ENCODE measurements at regions not wholly inside any gene's neighbourhood (a gene's known extent, or its start where the extent isn't known, plus 50 kb on each side); places are given as distances from the start of the nearest gene placed in this dataset.

- TF ChIP-seq, protein P1, sequence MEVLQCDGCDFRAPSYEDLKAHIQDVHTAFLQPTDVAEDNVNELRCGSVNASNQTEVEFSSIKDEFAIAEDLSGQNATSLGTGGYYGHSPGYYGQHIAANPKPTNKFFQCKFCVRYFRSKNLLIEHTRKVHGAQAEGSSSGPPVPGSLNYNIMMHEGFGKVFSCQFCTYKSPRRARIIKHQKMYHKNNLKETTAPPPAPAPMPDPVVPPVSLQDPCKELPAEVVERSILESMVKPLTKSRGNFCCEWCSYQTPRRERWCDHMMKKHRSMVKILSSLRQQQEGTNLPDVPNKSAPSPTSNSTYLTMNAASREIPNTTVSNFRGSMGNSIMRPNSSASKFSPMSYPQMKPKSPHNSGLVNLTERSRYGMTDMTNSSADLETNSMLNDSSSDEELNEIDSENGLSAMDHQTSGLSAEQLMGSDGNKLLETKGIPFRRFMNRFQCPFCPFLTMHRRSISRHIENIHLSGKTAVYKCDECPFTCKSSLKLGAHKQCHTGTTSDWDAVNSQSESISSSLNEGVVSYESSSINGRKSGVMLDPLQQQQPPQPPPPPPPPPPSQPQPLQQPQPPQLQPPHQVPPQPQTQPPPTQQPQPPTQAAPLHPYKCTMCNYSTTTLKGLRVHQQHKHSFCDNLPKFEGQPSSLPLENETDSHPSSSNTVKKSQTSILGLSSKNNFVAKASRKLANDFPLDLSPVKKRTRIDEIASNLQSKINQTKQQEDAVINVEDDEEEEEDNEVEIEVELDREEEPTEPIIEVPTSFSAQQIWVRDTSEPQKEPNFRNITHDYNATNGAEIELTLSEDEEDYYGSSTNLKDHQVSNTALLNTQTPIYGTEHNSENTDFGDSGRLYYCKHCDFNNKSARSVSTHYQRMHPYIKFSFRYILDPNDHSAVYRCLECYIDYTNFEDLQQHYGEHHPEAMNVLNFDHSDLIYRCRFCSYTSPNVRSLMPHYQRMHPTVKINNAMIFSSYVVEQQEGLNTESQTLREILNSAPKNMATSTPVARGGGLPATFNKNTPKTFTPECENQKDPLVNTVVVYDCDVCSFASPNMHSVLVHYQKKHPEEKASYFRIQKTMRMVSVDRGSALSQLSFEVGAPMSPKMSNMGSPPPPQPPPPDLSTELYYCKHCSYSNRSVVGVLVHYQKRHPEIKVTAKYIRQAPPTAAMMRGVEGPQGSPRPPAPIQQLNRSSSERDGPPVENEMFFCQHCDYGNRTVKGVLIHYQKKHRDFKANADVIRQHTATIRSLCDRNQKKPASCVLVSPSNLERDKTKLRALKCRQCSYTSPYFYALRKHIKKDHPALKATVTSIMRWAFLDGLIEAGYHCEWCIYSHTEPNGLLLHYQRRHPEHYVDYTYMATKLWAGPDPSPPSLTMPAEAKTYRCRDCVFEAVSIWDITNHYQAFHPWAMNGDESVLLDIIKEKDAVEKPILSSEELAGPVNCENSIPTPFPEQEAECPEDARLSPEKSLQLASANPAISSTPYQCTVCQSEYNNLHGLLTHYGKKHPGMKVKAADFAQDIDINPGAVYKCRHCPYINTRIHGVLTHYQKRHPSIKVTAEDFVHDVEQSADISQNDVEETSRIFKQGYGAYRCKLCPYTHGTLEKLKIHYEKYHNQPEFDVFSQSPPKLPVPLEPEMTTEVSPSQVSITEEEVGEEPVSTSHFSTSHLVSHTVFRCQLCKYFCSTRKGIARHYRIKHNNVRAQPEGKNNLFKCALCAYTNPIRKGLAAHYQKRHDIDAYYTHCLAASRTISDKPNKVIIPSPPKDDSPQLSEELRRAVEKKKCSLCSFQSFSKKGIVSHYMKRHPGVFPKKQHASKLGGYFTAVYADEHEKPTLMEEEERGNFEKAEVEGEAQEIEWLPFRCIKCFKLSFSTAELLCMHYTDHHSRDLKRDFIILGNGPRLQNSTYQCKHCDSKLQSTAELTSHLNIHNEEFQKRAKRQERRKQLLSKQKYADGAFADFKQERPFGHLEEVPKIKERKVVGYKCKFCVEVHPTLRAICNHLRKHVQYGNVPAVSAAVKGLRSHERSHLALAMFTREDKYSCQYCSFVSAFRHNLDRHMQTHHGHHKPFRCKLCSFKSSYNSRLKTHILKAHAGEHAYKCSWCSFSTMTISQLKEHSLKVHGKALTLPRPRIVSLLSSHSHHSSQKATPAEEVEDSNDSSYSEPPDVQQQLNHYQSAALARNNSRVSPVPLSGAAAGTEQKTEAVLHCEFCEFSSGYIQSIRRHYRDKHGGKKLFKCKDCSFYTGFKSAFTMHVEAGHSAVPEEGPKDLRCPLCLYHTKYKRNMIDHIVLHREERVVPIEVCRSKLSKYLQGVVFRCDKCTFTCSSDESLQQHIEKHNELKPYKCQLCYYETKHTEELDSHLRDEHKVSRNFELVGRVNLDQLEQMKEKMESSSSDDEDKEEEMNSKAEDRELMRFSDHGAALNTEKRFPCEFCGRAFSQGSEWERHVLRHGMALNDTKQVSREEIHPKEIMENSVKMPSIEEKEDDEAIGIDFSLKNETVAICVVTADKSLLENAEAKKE (CRISPR knock-in tag; IDR thresholded peaks at IDR 0.05), result no peak
- no peak for TF ChIP-seq EZH2 (IDR thresholded peaks at IDR 0.05; ENCODE audit: low read depth, unreplicated experiment)
- no peak for TF ChIP-seq POLR2AphosphoS5 (IDR thresholded peaks at IDR 0.05; ENCODE audit: low read depth)
- TF ChIP-seq, protein P2, sequence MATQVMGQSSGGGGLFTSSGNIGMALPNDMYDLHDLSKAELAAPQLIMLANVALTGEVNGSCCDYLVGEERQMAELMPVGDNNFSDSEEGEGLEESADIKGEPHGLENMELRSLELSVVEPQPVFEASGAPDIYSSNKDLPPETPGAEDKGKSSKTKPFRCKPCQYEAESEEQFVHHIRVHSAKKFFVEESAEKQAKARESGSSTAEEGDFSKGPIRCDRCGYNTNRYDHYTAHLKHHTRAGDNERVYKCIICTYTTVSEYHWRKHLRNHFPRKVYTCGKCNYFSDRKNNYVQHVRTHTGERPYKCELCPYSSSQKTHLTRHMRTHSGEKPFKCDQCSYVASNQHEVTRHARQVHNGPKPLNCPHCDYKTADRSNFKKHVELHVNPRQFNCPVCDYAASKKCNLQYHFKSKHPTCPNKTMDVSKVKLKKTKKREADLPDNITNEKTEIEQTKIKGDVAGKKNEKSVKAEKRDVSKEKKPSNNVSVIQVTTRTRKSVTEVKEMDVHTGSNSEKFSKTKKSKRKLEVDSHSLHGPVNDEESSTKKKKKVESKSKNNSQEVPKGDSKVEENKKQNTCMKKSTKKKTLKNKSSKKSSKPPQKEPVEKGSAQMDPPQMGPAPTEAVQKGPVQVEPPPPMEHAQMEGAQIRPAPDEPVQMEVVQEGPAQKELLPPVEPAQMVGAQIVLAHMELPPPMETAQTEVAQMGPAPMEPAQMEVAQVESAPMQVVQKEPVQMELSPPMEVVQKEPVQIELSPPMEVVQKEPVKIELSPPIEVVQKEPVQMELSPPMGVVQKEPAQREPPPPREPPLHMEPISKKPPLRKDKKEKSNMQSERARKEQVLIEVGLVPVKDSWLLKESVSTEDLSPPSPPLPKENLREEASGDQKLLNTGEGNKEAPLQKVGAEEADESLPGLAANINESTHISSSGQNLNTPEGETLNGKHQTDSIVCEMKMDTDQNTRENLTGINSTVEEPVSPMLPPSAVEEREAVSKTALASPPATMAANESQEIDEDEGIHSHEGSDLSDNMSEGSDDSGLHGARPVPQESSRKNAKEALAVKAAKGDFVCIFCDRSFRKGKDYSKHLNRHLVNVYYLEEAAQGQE (IDR thresholded peaks at IDR 0.05; ENCODE audit: unreplicated experiment), result no peak
- TF ChIP-seq, protein P3, sequence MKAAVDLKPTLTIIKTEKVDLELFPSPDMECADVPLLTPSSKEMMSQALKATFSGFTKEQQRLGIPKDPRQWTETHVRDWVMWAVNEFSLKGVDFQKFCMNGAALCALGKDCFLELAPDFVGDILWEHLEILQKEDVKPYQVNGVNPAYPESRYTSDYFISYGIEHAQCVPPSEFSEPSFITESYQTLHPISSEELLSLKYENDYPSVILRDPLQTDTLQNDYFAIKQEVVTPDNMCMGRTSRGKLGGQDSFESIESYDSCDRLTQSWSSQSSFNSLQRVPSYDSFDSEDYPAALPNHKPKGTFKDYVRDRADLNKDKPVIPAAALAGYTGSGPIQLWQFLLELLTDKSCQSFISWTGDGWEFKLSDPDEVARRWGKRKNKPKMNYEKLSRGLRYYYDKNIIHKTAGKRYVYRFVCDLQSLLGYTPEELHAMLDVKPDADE (IDR thresholded peaks at IDR 0.05), result no peak
- TF ChIP-seq CREB1 (CRISPR knock-in tag; IDR thresholded peaks at IDR 0.05; ENCODE audit: low read depth), result no peak
- no peak for TF ChIP-seq ZNF114 (CRISPR knock-in tag; IDR thresholded peaks at IDR 0.05)
Observed at GRCh38 chr12:75683220-75683619, 171.8 kb upstream of the KRR1 start (continued).

Data from GM23338 (cell line).